ENCODE measurements at regions not wholly inside any gene's neighbourhood (a gene's known extent, or its start where the extent isn't known, plus 50 kb on each side); places are given as distances from the start of the nearest gene placed in this dataset.
"Not testable (repeated sequence)": the region's sequence is repeated elsewhere in the genome, so short reads cannot be mapped to it uniquely, and the experiment has no call there.

GRCh38 chr21:43287111-43287760 lies 118.4 kb downstream of the CRYAA start:
- no peak for DNase-seq (ENCODE audit: low spot score)

DNA sequence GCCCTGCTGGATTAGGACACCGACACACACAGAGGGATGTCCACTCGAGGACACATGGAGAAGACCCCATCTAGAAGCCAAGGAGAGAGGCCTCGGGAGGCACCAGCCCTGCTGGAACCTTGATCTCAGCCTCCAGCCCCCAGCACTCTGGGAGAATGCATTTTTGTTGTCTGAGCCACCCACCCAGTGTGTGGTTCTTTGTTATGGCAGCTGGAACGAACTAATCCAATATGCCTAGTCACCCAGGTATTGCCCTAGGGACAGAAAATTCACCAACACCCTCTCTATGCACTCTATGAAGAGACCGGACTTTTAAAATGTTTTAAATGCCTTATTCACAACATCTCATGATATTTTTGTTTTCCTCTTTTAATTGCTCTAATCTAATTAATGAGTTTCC lies 117.4 kb downstream of the CRYAA start:
- DNase-seq (ENCODE audit: low spot score) = no peak

- DNase-seq (ENCODE audit: low spot score) = no peak
These were observed 115.9 kb downstream of the CRYAA start for GRCh38 chr21:43284700-43285099.

DNA sequence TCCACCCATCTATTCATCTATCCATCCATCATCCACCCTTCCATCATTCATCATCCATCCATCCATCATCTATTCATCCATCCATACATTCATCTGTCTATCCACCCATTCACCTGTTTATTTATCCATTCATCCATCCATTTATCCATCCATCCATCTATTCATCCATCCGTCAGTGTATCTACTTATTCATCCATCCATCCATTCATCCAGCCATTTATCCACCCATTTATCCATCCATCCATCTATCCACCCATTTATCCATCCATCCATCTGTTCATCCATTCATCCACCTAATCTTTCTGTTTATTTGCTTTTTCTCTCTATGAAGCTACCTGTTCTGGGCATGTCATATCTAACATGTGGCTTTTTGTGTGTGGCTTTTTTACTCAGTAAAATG lies 115.4 kb downstream of the CRYAA start:
- DNase-seq (ENCODE audit: low spot score) = no peak

- DNase-seq (ENCODE audit: low spot score) = not testable (repeated sequence)
These were observed 115.1 kb downstream of the CRYAA start for GRCh38 chr21:43283925-43284221.

DNA sequence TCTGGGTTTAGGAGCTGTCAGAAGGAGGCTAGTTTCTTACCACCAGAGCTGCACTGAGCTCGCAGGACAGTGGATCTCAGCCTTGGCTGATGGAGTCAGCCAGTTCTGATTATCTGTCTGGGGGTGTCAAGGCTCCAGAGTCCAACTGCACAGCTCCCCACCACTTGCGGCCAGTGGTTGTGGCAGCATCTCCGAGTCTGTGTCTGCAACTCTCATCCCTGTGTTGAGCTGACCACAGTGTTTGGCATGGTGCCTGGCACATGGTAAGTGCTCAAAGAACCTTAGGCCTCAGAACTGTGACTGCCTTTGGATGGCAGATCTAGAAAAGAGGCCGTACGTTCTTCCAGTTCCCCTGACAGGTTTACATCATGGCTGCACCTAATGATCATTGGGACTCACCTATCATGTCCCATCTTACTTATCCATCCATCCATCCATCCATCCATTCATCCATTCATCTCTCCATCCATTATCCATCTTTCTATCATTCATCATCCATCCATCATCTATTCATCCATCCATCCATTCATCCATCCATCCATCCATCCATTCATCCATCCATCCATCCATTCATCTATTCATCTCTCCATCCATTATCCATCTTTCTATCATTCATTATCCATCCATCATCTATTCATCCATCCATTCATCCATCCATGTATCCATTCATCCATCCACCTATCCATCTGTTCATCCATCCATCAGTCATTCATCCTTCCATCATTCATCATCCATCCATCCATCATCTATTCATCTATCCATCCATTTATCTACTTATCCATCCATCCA lies 114.5 kb downstream of the CRYAA start:
- DNase-seq (ENCODE audit: low spot score) = no peak

GRCh38 chr21:43282358-43283120 lies 113.7 kb downstream of the CRYAA start:
- no peak for DNase-seq (ENCODE audit: low spot score)

- DNase-seq (ENCODE audit: low spot score) = no peak
These were observed 113.0 kb downstream of the CRYAA start for GRCh38 chr21:43281661-43282357.

- no peak for DNase-seq (ENCODE audit: low spot score)
These were observed 112.3 kb downstream of the CRYAA start for GRCh38 chr21:43280949-43281633.

- no peak for DNase-seq (ENCODE audit: low spot score)
These were observed 110.7 kb downstream of the CRYAA start for GRCh38 chr21:43279578-43279894.

GRCh38 chr21:43278766-43279577 lies 110.2 kb downstream of the CRYAA start:
- DNase-seq (ENCODE audit: low spot score) = no peak

DNA sequence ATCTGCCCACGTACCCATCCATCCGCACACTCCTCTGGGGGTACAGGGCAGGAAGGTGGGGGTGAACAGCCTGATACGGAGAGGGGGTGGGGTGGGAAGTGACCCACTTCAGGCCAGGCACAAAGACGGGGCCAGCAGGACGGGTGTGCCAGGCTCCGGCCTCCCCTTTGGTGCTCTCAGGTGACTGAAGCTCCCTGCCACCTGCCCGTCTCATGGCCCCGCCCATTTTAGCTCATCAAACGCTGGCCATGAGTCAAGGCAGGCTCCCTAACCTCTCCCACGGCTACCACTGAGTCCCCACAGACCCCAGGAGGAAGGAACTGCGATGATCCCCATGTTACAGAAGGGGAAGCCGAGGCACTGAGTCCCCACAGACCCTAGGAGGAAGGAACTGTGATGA lies 109.6 kb downstream of the CRYAA start:
- no peak for DNase-seq (ENCODE audit: low spot score)

DNA sequence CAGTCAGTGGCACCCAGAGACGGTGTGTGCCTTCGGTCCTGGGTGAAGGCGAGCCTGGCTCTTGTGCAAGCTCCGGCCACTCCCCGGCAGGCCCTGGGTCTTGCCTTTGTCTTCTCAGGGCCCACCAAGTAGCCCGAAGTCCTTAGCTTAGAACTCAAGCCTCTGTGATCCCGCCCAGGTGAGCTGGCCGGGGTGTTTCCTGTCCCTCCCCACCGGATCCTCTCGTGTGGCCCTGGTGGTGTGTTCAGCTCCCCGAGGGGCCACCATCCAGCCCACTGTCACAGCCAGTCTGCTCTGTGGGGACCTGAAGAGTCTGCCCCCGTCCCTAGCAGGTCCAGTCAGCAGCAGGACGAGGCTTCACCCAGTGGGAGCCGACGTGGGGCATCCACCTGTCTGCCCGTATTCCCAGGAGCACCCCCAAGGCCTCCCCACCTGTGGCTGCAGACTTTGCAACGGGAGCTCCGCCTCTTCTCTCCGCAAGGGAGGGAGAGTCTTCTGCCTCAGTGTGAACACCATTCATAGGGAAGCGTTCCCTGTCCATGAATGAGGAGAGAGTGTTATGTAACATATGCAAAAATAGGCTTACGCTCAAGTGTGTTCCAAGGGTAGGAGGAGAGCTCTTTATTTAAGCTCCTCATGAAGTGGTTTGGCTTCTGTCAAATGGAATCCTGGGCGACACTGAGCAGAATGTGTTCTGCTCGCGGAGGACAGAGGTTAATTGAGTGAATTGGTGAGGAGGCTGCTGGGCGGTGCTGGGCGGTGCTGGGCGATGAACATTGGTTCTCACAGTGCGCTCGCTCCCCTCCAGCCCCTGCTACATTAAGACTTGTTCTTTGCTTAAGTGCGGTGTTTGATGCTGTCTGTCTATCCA lies 108.9 kb downstream of the CRYAA start:
- DNase-seq (ENCODE audit: low spot score) = no peak

GRCh38 chr21:43276811-43277210 lies 108.0 kb downstream of the CRYAA start:
- DNase-seq (ENCODE audit: low spot score) = no peak

DNA sequence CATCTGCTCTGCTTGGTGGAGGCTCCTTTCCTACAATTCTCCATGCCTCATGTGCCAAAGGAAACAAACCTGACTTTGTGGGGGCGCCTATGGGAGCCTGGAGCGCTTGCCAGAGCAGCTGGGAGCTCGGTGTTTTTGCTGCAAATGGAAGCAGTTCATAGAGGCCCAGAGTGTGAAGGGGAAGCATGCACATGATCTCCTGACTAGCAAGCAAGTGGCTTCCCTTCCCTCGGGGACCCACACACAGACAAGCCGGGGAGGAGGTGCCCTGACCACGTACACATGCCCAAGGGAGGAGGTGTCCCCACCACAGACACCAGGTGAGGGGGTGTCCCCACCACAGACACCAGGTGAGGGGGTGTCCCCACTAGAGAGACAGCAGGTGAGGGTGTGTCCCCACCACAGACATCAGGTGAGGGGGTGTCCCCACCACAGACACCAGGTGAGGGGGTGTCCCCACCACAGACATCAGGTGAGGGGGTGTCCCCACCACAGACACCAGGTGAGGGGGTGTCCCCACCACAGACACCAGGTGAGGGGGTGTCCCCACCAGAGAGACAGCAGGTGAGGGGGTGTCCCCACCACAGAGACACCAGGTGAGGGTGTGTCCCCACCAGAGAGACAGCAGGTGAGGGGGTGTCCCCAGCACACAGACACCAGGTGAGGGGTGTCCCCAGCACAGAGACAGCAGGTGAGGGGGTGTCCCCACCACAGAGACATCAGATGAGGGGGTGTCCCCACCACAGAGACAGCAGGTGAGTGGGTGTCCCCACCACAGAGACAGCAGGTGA lies 106.8 kb downstream of the CRYAA start:
- DNase-seq (ENCODE audit: low spot score) = no peak

DNA sequence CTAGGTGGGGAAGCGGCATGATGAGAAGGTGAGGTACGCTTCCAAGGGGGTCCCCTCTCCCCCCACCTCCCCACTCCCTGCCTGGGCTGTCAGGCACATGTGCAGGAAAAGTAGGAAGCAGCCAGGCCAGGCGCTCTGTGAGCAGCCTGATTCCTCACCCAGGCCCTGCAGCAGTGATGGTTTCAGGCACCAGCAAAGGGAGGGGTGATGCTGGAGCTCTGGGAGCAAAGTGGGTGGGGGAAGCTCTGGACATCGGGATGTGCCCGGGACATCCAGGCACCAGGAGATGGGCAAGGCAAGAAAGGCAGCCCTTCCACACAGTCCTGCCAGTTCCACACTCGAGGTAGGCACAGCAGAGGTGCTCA lies 106.1 kb downstream of the CRYAA start:
- DNase-seq (ENCODE audit: low spot score) = no peak

DNA sequence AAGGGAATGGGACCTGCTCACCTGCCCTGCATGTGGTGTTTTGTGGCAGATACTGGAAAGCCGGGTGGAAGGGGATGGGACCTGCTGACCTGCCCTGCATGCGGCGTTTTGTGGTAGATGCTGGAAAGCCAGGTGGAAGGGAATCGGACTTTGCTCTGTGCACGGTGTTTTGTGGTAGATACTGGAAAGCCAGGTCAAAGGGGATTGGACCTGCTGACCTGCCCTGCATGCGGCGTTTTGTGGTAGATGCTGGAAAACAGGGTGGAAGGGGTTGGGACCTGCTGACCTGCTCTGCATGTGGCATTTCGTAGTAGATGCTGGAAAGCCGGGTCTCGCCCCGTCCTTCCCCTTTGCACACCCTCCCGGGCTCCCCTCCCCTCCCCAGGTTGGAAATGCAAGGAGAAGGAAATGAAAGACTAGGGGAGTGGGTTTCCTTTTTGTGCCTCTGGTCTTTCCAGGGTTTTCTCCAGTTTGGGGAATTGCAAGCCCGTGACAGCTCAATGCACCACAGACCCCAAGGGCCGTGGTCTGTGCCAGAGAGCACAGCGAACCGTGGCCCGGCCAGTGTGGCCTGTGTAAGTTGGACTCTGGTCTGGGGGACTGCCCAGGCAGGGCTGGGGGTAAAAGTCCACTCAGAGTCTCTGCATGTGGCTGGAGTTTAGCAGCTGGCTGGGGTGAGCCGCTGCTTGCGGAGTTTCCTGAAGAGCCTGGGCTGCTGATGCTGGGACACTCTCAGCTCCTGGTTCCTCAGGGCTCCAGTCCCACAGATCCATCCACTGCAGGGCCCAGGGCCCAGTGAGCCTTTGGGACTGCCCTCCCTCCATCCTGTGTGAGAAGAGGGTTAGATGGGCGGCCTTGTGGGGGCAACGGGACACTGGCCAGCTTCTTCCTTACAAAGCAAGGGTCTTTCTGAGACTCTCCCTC lies 105.5 kb downstream of the CRYAA start:
- no peak for DNase-seq (ENCODE audit: low spot score)

GRCh38 chr21:43273708-43274021 lies 104.9 kb downstream of the CRYAA start:
- no peak for DNase-seq (ENCODE audit: low spot score)

All from RKO (cell line).